Endothelial cell of umbilical vein (primary cell): ENCODE measurements at regions not wholly inside any gene's neighbourhood (a gene's known extent, or its start where the extent isn't known, plus 50 kb on each side); places are given as distances from the start of the nearest gene placed in this dataset.

Experiments used
- BruUV-seq: library from RNA; stranded (reverse); fragments of 400-500 nt; replicated peaks from 2 replicates; lab custom pipeline; 2021; lab: Mats Ljungman, UMichigan
- CTCF ChIA-PET: fragments of 300-600, 350-600 bp; sonication (Branson Sonifier 250); formaldehyde crosslinking; loops from one replicate; lab custom pipeline; 2021; ENCODE audit warnings: antibody characterized with exemption, inconsistent platforms; lab: Charles Lee
- POLR2A ChIA-PET: fragments of 300-600, 350-600 bp; sonication (Branson Sonifier 250); formaldehyde crosslinking; loops from one replicate; lab custom pipeline; 2021; ENCODE audit warnings: antibody characterized with exemption, inconsistent platforms; lab: Charles Lee
- DNase-seq: peaks from one replicate; pipeline ENCODE4 v3.0.0-alpha.2; 2011; ENCODE audit warnings: low read depth, low spot score
- FAIRE-seq: peaks from 2 replicates; lab custom pipeline; 2011; peaks lifted over from hg19 to GRCh38; lab: Jason Lieb, UNC
- H2AFZ ChIP-seq: 2 replicates; pipeline ENCODE4 v1.6.0; 2012; ENCODE audit warnings: low read depth, low read length, control low read depth, inconsistent platforms
- H3K27ac ChIP-seq: 2 replicates; pipeline ENCODE4 v1.5.1; 2011; ENCODE audit warnings: low read depth, mild to moderate bottlenecking, control low read depth, low read length, moderate library complexity; ENCODE audit not compliant: insufficient read depth
- H3K27me3 ChIP-seq, 2 experiments: 2 replicates each; pipeline versions ENCODE4 v1.6.0 to v1.6.1; 2011; ENCODE audit warnings: low read length in 2 of 2, mixed read lengths in 1 of 2; ENCODE audit not compliant: control insufficient read depth in 2 of 2, insufficient read depth in 2 of 2
- H3K36me3 ChIP-seq, 2 experiments: 2 replicates in 1 of 2; 3 replicates in 1 of 2; pipeline ENCODE4 v1.5.1; 2011; ENCODE audit warnings: low read length in 2 of 2, mild to moderate bottlenecking in 1 of 2, moderate library complexity in 1 of 2; ENCODE audit not compliant: control insufficient read depth in 2 of 2, insufficient read depth in 2 of 2; ENCODE audit errors: extremely low read depth in 1 of 2
- H3K4me1 ChIP-seq: 3 replicates; pipeline ENCODE4 v1.5.1; 2011; ENCODE audit warnings: mild to moderate bottlenecking, low read length; ENCODE audit not compliant: control insufficient read depth, insufficient read depth; ENCODE audit errors: extremely low read depth
- H3K4me2 ChIP-seq: 2 replicates; pipeline ENCODE4 v1.6.1; 2011; ENCODE audit warnings: low read length, control low read depth, mixed read lengths; ENCODE audit not compliant: insufficient read depth
- H3K4me3 ChIP-seq, 3 experiments: fragments of 200-600 bp in 1 of 3; sonication (generic), shearing (Covaris generic) in 1 of 3; replicated peaks in 1 of 3; 2 replicates each; pipeline ENCODE4 v1.5.1; 2011 to 2016; ENCODE audit warnings: control low read depth in 3 of 3, low read length in 3 of 3, mild to moderate bottlenecking in 2 of 3, inconsistent platforms in 1 of 3, low read depth in 1 of 3, moderate library complexity in 1 of 3; ENCODE audit not compliant: insufficient read depth in 1 of 3
- H3K79me2 ChIP-seq: 2 replicates; pipeline ENCODE4 v1.6.0; 2012; ENCODE audit warnings: low read length, inconsistent platforms; ENCODE audit not compliant: control insufficient read depth, insufficient read depth
- H3K9ac ChIP-seq: replicated peaks from 2 replicates; pipeline ENCODE3; 2011; ENCODE audit warnings: low read length, control low read depth; ENCODE audit not compliant: insufficient read depth; ENCODE audit errors: extremely low read depth
- H3K9me1 ChIP-seq: replicated peaks from 3 replicates; pipeline ENCODE4 v1.6.0; 2011; ENCODE audit warnings: mild to moderate bottlenecking, low read length; ENCODE audit not compliant: control insufficient read depth, insufficient read depth; ENCODE audit errors: extremely low read depth
- H3K9me3 ChIP-seq: replicated peaks from 2 replicates; pipeline ENCODE4 v1.5.1; 2012; ENCODE audit warnings: low read length, inconsistent platforms; ENCODE audit not compliant: control insufficient read depth, insufficient read depth
- H4K20me1 ChIP-seq: replicated peaks from 2 replicates; pipeline ENCODE3; 2011; ENCODE audit warnings: mild to moderate bottlenecking, low read length; ENCODE audit not compliant: control insufficient read depth, insufficient read depth; ENCODE audit errors: extremely low read depth
- EZH2 ChIP-seq: IDR thresholded peaks from 2 replicates; pipeline ENCODE4 v1.6.1; 2012; ENCODE audit warnings: borderline replicate concordance, low read depth, mild to moderate bottlenecking, moderate library complexity, low read length, inconsistent platforms; ENCODE audit not compliant: severe bottlenecking
- FOS ChIP-seq: IDR thresholded peaks from 2 replicates; pipeline ENCODE4 v1.6.1; 2011; ENCODE audit warnings: mild to moderate bottlenecking, low read length, moderate library complexity, borderline replicate concordance; ENCODE audit not compliant: insufficient read depth
- GATA2 ChIP-seq: IDR thresholded peaks from 2 replicates; pipeline ENCODE4 v1.7.0; 2011; ENCODE audit warnings: low read depth, mild to moderate bottlenecking, moderate library complexity, mixed read lengths, low read length; ENCODE audit not compliant: insufficient read length, insufficient read depth
- JUN ChIP-seq: IDR thresholded peaks from 2 replicates; pipeline ENCODE4 v1.6.1; 2011; ENCODE audit warnings: borderline replicate concordance, low read depth; ENCODE audit not compliant: insufficient read length, insufficient read depth
- MAX ChIP-seq: IDR thresholded peaks from 2 replicates; pipeline ENCODE4 v1.6.1; 2011; ENCODE audit not compliant: insufficient read depth, insufficient read length
- MYC ChIP-seq: IDR thresholded peaks from one replicate; pipeline ENCODE4 v1.6.1; 2011; ENCODE audit warnings: mild to moderate bottlenecking, low read depth, low read length
- POLR2A ChIP-seq: IDR thresholded peaks from 2 replicates; pipeline ENCODE4 v1.6.1; 2012; ENCODE audit warnings: low read depth, mild to moderate bottlenecking, control low read depth, low read length
- POLR2AphosphoS5 ChIP-seq: IDR thresholded peaks from 2 replicates; pipeline ENCODE4 v1.6.1; 2012; ENCODE audit warnings: low read depth, mild to moderate bottlenecking, control low read depth, low read length, moderate library complexity; ENCODE audit not compliant: insufficient read depth
- dilution Hi-C: fragments of 300-500 bp; cut with MboI; formaldehyde crosslinking; loops from one replicate; pipeline ENCODE4 v1.15.0; 2019; ENCODE audit warnings: low sequenced_read_pairs; ENCODE audit not compliant: extremely low pct_ligation_motif_present
- intact Hi-C: fragments of 100-400 bp; cut with micrococcal nuclease; formaldehyde crosslinking; loops from one replicate; pipeline ENCODE4 v1.10.0; 2022
- TF ChIP-seq, protein P1 (sequence below), 2 donors: IDR thresholded peaks; 1 replicate in 1 of 2; 2 replicates in 1 of 2; pipeline ENCODE4 v1.5.1; 2011; ENCODE audit warnings: low read length in 2 of 2, mild to moderate bottlenecking in 2 of 2, moderate library complexity in 2 of 2, control low read depth in 1 of 2, inconsistent platforms in 1 of 2, low read depth in 1 of 2; ENCODE audit not compliant: insufficient read depth in 1 of 2; ENCODE audit errors: extremely low read depth in 1 of 2

GRCh38 chr11:114794048-114794684, 115.8 kb downstream of the NXPE2 start:
- DNase-seq (no peak), FAIRE-seq (no peak)
- intact Hi-C loops = no loop called here
- Histone ChIP-seq H2AFZ (no peak overlapping the region), H3K36me3 (no peaks in the 10 kb centered on the region), H4K20me1 (no peaks in the 10 kb centered on the region), H3K27ac (no peak overlapping the region), H3K9me1 (no peaks in the 10 kb centered on the region), H3K27me3 (peaks cover 0 to 3% of the 10 kb centered on the region in 2 experiments), H3K79me2 (no peaks in the 10 kb centered on the region), H3K4me2 (no peak overlapping the region), H3K9me3 (no peaks in the 10 kb centered on the region), H3K4me3 (no peak overlapping the region), H3K4me1 (peaks cover 12% of the 10 kb centered on the region), H3K9ac (no peak overlapping the region)
- BruUV-seq = no TSS peak
- TF ChIP-seq MYC = no peak
- TF ChIP-seq EZH2 = no peak
- no peak for TF ChIP-seq JUN
- no peak for TF ChIP-seq FOS
- no peak for TF ChIP-seq POLR2AphosphoS5
- no peak for TF ChIP-seq GATA2
- TF ChIP-seq MAX = no peak
- TF ChIP-seq, protein P1, sequence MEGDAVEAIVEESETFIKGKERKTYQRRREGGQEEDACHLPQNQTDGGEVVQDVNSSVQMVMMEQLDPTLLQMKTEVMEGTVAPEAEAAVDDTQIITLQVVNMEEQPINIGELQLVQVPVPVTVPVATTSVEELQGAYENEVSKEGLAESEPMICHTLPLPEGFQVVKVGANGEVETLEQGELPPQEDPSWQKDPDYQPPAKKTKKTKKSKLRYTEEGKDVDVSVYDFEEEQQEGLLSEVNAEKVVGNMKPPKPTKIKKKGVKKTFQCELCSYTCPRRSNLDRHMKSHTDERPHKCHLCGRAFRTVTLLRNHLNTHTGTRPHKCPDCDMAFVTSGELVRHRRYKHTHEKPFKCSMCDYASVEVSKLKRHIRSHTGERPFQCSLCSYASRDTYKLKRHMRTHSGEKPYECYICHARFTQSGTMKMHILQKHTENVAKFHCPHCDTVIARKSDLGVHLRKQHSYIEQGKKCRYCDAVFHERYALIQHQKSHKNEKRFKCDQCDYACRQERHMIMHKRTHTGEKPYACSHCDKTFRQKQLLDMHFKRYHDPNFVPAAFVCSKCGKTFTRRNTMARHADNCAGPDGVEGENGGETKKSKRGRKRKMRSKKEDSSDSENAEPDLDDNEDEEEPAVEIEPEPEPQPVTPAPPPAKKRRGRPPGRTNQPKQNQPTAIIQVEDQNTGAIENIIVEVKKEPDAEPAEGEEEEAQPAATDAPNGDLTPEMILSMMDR (IDR thresholded peaks at IDR 0.05; ENCODE audit: extremely low read depth in 1 of 2, insufficient read depth in 1 of 2, low read depth in 1 of 2, low read length in 2 of 2) = no peak
- TF ChIP-seq POLR2A = no peak
- CTCF ChIA-PET = no interaction called here
- POLR2A ChIA-PET = no interaction called here
- dilution Hi-C loops = no loop called here
